ENCODE measurements at regions not wholly inside any gene's neighbourhood (a gene's known extent, or its start where the extent isn't known, plus 50 kb on each side); places are given as distances from the start of the nearest gene placed in this dataset.

- no peak overlapping the region for H2BK20ac ChIP-seq (ENCODE audit: low read length)
- no peak overlapping the region for H3K56ac ChIP-seq (replicated peaks; ENCODE audit: insufficient read length, low read depth, low read length)
- no peak overlapping the region for H4K5ac ChIP-seq (ENCODE audit: insufficient read length, low read depth, low read length)
- H2BK5ac ChIP-seq (ENCODE audit: low read depth, low read length): no peak overlapping the region
- H3K27ac ChIP-seq (ENCODE audit: low read depth, low read length): no peak overlapping the region
- POLR2A ChIA-PET (ENCODE audit: partially characterized antibody): no interaction called here
- DNase-seq (ENCODE audit: low read depth in 1 of 2, low spot score in 2 of 2) (no peak), FAIRE-seq (peak; percentile 76)
- H3K4me2 ChIP-seq (ENCODE audit: insufficient read depth in 1 of 2, low read depth in 2 of 2, low read length in 2 of 2): no peak overlapping the region
- no peaks in the 10 kb centered on the region for H3K27me3 ChIP-seq (replicated peaks in 1 of 4; ENCODE audit: control insufficient read depth in 3 of 4, extremely low read depth in 1 of 4, insufficient read depth in 3 of 4, low read length in 3 of 4)
- H2BK12ac ChIP-seq (ENCODE audit: low read depth, low read length): no peak overlapping the region
- H3K9ac ChIP-seq (replicated peaks in 1 of 4; ENCODE audit: extremely low read depth in 1 of 4, low read depth in 3 of 4, low read length in 3 of 4): no peak overlapping the region
- TF ChIP-seq SP2 (IDR thresholded peaks at IDR 0.05; ENCODE audit: low read length): no peak
- TF ChIP-seq CTCF (IDR thresholded peaks at IDR 0.05; ENCODE audit: control extremely low read depth in 1 of 3, insufficient read depth in 1 of 3, low read depth in 1 of 3, low read length in 3 of 3): peak in 2 of 3 experiments; percentile 66 to 82; a peak in 3 of 4 replicates
- no peak for TF ChIP-seq SRF (IDR thresholded peaks at IDR 0.05; ENCODE audit: low read depth, low read length)
- TF ChIP-seq BRCA1 (IDR thresholded peaks at IDR 0.05; ENCODE audit: low read depth, low read length): no peak
- TF ChIP-seq RAD21 (IDR thresholded peaks at IDR 0.05 in 1 of 2, conservative IDR thresholded peaks at IDR 0.05 in 1 of 2; ENCODE audit: low read depth in 2 of 2, low read length in 2 of 2): peak; percentile 88 to 92
- no peak overlapping the region for H2BK15ac ChIP-seq (ENCODE audit: low read length)
- no peaks in the 10 kb centered on the region for H3K9me3 ChIP-seq (ENCODE audit: insufficient read depth in 2 of 2, low read depth in 1 of 2, low read length in 1 of 2)
- no peak overlapping the region for H2AK5ac ChIP-seq (ENCODE audit: low read depth, low read length)
- H3K4ac ChIP-seq (replicated peaks; ENCODE audit: insufficient read length, low read depth, low read length): no peak overlapping the region
- H3K4me1 ChIP-seq (replicated peaks in 1 of 4; ENCODE audit: control insufficient read depth in 3 of 4, insufficient read depth in 4 of 4, low read length in 3 of 4): no peaks in the 10 kb centered on the region
- no peak overlapping the region for H2AFZ ChIP-seq (ENCODE audit: low read length)
- no peak overlapping the region for H2BK120ac ChIP-seq (replicated peaks; ENCODE audit: low read depth, low read length)
- H3K4me3 ChIP-seq (ENCODE audit: extremely low read depth in 1 of 4, insufficient read depth in 2 of 4, low read depth in 3 of 4, low read length in 4 of 4): no peak overlapping the region
- no peak overlapping the region for H4K91ac ChIP-seq (replicated peaks; ENCODE audit: insufficient read length, low read length)
- H3K23ac ChIP-seq (ENCODE audit: insufficient read length): no peak overlapping the region
- no peaks in the 10 kb centered on the region for H3K23me2 ChIP-seq (ENCODE audit: low read depth, low read length)
- H3K18ac ChIP-seq (ENCODE audit: extremely low read depth, low read length): no peak overlapping the region
- H4K8ac ChIP-seq (ENCODE audit: extremely low read depth, insufficient read depth, low read length): no peak overlapping the region
- WGBS, 2 experiments (ENCODE audit: extremely low coverage in 1 of 2, insufficient coverage in 1 of 2, insufficient read length in 1 of 2, insufficient replicate concordance in 2 of 2, low coverage in 1 of 2, low lambda C conversion rate in 2 of 2, missing lambda C conversion rate in 1 of 2): 31% methylated on average over 4 of the region's 4 CpGs; no CpG with 5 or more reads in 1 of the 2 experiments
- no peaks in the 10 kb centered on the region for H4K20me1 ChIP-seq (replicated peaks in 1 of 2; ENCODE audit: control insufficient read depth in 1 of 2, insufficient read depth in 2 of 2, low read length in 2 of 2)
- no peaks in the 10 kb centered on the region for H3K79me2 ChIP-seq (ENCODE audit: control insufficient read depth in 1 of 2, insufficient read depth in 2 of 2, low read length in 2 of 2)
- CTCF ChIA-PET (ENCODE audit: partially characterized antibody): interaction anchor here (0.6 to 3.8 kb wide), 39 partner anchors 9 to 1982 kb away, joined by 3 to 25 read pairs (median 3); no protein-coding TSS in a partner anchor
- no peaks in the 10 kb centered on the region for H3K79me1 ChIP-seq (ENCODE audit: low read depth, low read length)
- no peak overlapping the region for H3K14ac ChIP-seq (ENCODE audit: insufficient read length)
- H3K36me3 ChIP-seq (ENCODE audit: control insufficient read depth in 2 of 4, insufficient read depth in 4 of 4, low read length in 3 of 4): no peaks in the 10 kb centered on the region
Observed at GRCh38 chr5:110333384-110333783, 393.1 kb downstream of the TMEM232 start.
